ENCODE measurements at regions not wholly inside any gene's neighbourhood (a gene's known extent, or its start where the extent isn't known, plus 50 kb on each side); places are given as distances from the start of the nearest gene placed in this dataset.
"Not testable (repeated sequence)": the region's sequence is repeated elsewhere in the genome, so short reads cannot be mapped to it uniquely, and the experiment has no call there.

GRCh38 chr16:49940464-49941224 lies 84.4 kb upstream of the CNEP1R1 start:
- no peak for DNase-seq

GRCh38 chr16:49944221-49944620 lies 80.8 kb upstream of the CNEP1R1 start:
- DNase-seq = no peak

GRCh38 chr16:49947907-49948678 lies 76.9 kb upstream of the CNEP1R1 start:
- no peak for DNase-seq

- DNase-seq = no peak
These were observed 73.3 kb upstream of the CNEP1R1 start for GRCh38 chr16:49951574-49952195.

- no peak for DNase-seq
These were observed 72.6 kb upstream of the CNEP1R1 start for GRCh38 chr16:49952386-49952785.

- DNase-seq = no peak
These were observed 71.9 kb upstream of the CNEP1R1 start for GRCh38 chr16:49953090-49953489.

GRCh38 chr16:49955858-49956257 lies 69.2 kb upstream of the CNEP1R1 start:
- no peak for DNase-seq

GRCh38 chr16:49956915-49957314 lies 68.1 kb upstream of the CNEP1R1 start:
- no peak for DNase-seq

GRCh38 chr16:49958448-49958847 lies 66.6 kb upstream of the CNEP1R1 start:
- DNase-seq = no peak

GRCh38 chr16:49959552-49960277 lies 65.3 kb upstream of the CNEP1R1 start:
- DNase-seq = no peak

GRCh38 chr16:49961089-49961488 lies 63.9 kb upstream of the CNEP1R1 start:
- no peak for DNase-seq

GRCh38 chr16:49962566-49962965 lies 62.5 kb upstream of the CNEP1R1 start:
- DNase-seq = not testable (repeated sequence)

- no peak for DNase-seq
These were observed 60.7 kb upstream of the CNEP1R1 start for GRCh38 chr16:49964316-49964715.

- DNase-seq = no peak
These were observed 60.1 kb upstream of the CNEP1R1 start for GRCh38 chr16:49964973-49965372.

GRCh38 chr16:49967012-49967559 lies 57.9 kb upstream of the CNEP1R1 start:
- no peak for DNase-seq

GRCh38 chr16:49969091-49970030 lies 55.7 kb upstream of the CNEP1R1 start:
- DNase-seq = no peak

- DNase-seq = no peak
These were observed 54.1 kb upstream of the CNEP1R1 start for GRCh38 chr16:49970797-49971431.

GRCh38 chr16:49972280-49972679 lies 52.7 kb upstream of the CNEP1R1 start:
- no peak for DNase-seq

GRCh38 chr16:49972961-49973360 lies 52.1 kb upstream of the CNEP1R1 start:
- no peak for DNase-seq
